SK-N-MC (cell line): ENCODE measurements at regions not wholly inside any gene's neighbourhood (a gene's known extent, or its start where the extent isn't known, plus 50 kb on each side); places are given as distances from the start of the nearest gene placed in this dataset.

Experiments used
- EZH2 ChIP-seq: fragments of 200-600 bp; sonication (generic); IDR thresholded peaks from one replicate; pipeline ENCODE4 v1.6.1; 2017; ENCODE audit warnings: antibody characterized with exemption
- POLR2AphosphoS5 ChIP-seq: IDR thresholded peaks from 2 replicates; pipeline ENCODE4 v1.6.1; 2012; ENCODE audit warnings: mild to moderate bottlenecking, low read depth, low read length, borderline replicate concordance

- TF ChIP-seq EZH2: no peak
- TF ChIP-seq POLR2AphosphoS5: no peak
Measured at GRCh38 chr3:76011121-76011520, 225.8 kb upstream of the ZNF717 start.
